NCI-H526 (cell line): ENCODE measurements at regions not wholly inside any gene's neighbourhood (a gene's known extent, or its start where the extent isn't known, plus 50 kb on each side); places are given as distances from the start of the nearest gene placed in this dataset.
"Not testable (repeated sequence)": the region's sequence is repeated elsewhere in the genome, so short reads cannot be mapped to it uniquely, and the experiment has no call there.

Experiments
- DNase-seq, 2 experiments: peaks; one replicate each; lab custom pipeline; 2025; lab: John Stamatoyannopoulos, UW

DNA sequence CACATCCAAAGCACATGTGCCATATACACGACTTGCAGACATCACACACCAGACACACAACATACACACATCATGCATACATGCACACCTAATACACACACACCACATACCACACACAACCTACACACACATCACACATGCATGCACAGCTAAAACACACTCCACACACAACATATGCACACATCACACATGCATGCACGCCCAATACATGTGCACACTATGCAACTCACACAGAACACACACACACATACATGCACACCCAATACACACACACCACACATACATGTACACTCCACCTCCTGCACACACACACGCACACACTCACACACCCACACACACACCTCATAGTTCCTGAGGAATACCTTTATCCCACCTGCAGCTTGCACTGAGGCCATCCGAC, 436.0 kb downstream of the MIAT start:
- no peak for DNase-seq

DNA sequence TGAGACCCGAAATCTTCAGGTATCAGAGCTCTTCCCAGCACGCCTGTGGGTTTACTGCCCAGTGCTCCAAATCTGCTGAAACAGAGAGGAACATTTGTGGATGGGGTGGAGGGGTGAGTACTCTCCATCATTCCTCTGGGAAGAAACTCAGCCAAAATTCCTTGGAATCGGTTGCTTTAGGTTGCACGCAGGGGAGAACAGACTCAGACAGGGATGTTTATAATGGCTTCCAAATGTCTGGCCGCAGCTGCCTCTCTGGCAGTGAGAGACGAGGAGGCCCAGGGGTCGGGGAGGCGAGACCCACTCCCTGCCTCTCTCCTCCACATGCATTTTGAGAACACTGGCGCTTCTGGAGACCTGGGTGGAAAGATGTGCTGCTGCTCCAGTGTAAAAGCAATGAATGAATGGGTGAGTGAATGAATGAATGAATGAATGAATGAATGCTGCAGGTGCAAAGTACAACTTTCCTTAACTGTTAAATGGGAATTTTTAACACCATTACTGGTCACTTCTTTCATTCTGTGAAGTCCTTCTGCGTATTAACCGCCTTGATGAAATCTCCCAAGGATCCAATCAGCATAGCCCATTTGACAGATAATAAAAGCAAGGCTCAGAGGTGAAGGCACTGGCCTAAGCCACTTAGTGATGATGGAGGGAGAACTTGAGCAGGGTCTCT, 437.4 kb downstream of the MIAT start:
- no peak for DNase-seq

DNA sequence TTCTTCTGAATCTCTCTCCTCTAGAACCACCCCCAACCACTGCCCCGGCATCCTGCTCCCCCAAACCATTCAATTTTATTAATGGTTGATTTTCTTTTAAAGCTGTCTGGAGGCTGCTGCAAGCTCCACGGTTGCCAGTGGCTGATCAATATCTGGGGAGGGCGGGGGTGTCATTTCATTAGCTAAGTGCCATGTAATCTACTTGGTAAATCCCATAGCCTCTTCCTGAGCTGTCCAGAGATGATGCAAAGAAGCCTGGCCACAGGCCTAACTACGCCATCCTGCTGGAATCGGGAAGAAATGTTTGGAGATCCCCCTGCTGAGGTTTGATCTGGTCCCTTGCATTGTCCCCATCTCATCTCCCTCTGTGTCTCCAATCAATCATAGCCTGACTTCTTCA, 440.1 kb downstream of the MIAT start:
- DNase-seq = no peak

DNA sequence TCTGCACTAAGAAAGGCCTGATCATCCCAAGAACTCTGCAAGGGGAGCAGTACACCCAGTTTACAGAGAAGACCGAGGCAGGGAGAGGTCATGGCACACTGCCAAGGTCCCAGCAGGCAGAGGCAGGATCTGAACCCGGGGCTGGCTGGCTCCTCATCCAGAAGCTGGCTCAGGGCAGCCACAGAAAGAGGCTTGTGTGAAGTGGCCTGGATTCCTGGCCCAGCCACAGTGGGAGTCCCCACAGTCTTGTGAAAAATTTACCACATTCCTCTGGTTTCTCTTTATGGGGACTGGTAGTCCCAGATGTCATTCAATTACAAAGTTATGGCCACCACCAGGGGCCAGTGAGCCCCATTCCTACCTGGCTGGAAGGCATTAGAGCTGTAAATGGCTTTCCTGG, 440.5 kb downstream of the MIAT start:
- DNase-seq = no peak

DNA sequence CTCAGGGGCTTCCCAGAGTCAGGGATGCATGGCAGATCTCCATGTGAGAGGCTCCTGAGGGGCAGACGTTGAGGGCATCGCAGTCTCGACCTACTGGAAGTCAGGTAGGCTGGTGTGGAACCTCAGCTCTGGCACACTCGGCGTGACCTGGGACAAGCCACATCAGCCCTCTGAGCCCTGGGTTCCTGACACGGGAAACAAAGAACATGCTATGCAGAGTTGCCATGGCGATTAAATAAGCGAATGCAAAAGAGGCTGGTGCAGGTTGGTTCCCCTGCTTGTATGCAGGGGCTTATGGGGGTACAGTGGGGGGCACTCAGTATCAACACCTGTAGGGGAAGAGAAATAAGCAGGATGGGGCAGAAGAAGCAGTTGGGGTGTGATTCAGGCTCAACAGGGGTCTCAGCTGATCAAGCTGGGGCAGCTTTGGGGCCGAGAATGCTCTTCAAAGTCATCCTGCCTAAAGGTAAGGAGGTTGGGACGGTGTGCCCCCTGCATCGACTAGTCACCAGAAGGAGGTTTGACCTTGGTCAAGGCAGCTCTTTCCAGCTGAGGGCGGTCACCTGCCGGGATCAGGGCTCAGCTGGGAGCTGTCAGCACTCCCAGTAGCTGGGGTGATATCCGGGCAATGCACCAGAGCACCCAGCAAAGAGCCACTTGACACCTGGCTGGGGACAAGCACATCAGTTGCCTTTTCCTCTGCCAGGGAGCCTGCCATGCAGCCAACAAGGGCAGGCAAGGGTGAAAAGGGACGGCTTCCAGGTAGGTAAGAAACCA, 442.7 kb downstream of the MIAT start:
- DNase-seq = peak in 1 of 2 experiments; percentile 51

DNA sequence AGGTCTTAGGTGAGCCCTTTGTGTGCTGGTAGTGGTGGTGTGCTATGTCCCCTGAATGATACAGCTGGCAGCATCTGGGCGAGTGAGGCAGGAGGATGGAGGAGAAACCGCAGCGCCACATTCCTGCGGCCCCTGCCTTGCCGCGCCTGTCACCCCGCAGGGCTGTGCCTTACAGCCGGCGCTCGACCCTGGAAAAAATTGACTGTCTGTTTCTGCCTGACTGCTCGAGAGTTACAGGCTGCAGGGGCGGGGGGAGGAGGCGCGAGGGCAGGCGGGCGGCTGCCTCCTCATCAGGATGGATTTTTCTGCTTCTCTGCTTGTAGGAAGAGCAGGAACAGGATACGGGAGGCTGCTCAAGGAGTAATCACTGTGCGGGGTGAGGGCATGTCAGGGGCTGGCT, 443.4 kb downstream of the MIAT start:
- peak; percentile 19 to 75 for DNase-seq

DNA sequence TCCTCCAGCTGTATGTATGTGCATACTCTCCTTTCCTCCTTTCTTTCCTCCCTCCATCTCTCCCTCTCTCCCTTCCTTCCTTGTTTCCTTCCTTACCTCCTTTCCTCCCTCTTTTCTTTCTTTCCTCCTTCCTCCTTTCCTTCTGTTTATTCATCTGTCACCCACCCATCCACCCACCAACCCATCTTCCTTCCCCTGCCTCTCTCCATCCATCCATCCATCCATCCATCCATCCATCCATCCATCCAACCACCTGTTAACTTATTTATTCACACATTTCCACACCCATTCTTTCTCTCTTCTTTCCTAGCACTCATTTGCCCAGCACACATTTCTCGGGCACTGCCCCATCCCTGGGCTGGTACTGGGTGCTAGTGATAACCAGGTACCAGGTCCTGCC, 443.9 kb downstream of the MIAT start:
- no peak for DNase-seq

DNA sequence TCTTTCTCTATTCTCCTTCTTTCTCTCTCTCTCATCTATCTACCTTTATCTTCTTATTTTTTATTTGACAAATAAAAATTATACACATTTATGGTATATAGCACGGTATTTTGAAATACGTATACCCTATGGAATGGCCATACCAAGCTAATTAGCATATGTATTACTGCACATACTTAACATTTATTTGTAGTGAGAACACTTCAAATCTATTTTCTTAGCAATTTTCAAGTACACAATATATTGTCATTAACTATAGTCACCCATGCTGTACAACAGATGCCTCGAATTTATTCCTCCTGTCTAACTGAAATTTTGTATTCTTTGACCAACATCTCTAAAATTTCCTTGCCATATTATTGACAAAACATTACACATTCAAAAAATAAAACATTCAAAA, 447.1 kb downstream of the MIAT start:
- no peak for DNase-seq

DNA sequence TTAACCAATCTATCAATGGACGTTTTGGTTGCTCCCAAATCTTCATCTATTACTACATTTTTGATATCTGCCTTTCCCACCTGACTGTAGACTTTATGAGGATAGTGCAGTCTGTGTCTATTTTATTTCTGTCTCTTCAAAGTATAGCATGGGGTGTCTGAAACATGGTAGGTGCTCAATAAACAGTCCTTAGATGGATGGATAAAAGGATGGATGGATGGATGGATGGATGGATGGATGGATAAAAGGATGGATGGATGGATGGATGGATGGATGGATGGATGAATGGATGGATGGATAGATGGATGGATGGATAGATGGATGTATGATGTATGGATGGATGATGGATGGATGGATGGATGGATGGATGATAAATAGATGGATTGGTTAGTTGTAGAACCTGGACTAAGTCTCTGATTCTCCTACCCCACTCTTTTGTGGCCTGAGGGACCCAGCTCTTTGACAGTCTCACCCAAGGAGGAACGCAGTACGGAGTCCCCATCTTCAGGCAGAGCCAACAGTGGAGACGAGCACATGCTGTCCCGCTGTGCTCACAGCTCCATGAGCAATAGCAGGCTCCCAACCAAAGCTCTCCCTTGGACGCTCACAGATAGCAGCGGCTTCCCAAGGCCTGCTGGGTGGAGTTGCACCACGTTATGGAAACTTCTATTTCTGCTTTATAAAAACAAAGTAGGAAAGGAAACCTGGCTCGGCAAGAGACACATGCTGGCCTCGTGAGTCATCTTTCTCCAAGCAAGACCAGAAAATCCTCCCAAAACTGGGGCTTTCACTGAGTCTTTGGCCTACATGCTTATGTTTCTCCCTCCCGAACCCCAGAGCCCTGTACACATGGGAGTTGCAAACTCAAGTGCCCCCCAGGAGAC, 448.0 kb downstream of the MIAT start:
- DNase-seq = no peak

DNA sequence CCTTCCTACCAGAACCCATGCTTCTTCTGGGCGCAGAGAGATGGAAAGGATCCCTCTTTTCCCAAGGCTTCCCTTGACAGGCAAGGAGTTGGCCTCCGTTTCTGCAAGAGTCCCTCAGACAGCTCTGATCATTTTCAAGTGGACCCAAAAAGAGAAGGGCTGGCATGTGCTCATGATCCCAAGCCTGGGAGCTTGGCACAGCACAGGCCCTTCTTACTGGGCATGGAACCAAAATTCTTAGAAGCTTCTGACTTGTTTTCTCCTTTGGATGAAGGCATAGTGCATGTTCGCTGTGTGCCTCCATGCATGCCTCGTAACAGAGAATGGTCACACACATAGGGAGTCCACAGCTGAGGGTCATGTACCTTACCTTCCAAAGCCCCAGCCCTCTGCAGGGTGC, 449.6 kb downstream of the MIAT start:
- no peak for DNase-seq

DNA sequence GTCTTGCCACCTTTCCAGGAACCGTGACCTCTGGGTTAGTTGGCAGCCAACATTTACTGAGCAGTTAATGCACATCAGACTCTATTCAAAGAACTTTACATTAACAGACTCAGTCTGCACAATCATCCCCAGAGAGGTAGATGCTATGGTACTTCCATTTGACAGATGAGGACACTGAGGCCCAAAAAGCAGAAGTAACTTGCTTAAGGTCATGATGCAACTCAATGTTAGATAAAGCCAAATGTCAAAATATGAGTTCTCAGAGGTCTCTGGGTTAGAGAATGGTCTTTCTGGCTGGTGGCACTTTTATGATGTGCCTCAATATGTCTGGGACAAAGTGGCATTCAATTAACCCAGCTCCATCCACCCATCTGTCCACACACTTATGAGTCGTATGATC, 450.0 kb downstream of the MIAT start:
- no peak for DNase-seq

DNA sequence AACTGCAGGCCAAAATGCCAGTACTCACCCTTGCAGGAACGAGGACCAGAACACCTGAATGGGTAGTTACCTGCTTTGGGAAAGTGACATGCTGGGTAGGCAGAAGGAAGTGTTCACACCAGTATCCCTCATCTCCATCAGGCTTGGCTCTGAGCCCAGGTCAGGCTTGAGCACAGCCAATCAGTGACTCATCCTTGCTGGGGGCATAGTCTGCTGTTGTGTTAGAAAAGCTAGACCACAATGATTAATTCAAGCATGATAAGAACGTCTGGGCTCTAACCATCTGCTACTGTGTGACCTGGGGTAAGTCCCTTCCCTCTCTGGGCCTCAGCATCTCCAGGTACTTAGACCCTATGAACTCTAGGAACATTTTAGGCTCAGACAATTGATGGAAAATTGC, 450.4 kb downstream of the MIAT start:
- no peak for DNase-seq

DNA sequence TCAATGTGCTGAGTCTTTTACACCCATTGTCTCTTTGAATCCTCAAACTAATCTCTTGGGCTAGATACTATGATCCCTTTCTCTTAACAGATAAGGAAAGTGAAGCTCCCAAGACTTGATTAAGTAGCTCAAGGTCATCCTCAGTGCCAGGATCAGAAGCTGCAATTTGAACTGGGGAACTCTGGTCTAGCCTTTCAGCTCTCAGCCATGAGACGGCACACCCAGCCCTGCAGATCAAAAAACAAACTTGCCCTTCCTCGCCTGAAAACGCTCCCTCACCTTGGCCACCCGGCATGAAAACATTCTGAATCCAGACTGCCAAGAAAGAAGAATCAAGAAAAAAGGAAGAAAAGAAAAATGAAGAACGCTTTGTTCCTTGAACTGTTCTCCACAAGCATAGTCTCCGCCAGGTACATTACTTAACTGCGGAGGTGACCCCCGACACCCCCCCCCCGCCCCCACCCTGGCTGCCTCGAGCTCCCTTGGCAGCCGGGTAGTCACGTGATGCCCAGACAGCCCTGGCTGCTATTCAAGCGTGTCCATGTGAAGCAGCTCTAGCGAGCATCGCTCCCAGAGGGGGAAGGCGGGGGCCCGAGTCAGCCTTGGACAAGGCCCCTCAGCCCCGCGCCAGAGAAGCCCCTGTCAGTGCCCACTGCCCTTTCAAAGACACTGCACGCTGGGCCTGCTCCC, 451.2 kb downstream of the MIAT start:
- peak in 1 of 2 experiments; percentile 21 for DNase-seq

DNA sequence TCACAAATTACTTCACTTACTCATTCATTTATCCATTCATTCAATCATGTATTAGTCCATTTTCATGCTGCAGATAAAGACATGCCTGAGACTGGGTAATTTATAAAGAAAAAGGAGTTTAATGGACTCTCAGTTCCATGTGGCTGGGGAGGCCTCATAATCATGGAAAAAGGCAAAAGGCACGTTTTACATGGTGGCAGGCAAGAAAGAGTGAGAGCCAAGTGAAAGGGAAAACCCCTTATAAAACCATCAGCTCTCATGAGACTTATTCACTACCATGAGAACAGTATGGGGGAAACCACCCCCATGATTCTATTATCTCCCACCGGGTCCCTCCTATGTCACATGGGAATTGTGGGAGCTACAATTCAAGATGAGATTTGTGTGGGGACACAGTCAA, 452.0 kb downstream of the MIAT start:
- DNase-seq = not testable (repeated sequence)

DNA sequence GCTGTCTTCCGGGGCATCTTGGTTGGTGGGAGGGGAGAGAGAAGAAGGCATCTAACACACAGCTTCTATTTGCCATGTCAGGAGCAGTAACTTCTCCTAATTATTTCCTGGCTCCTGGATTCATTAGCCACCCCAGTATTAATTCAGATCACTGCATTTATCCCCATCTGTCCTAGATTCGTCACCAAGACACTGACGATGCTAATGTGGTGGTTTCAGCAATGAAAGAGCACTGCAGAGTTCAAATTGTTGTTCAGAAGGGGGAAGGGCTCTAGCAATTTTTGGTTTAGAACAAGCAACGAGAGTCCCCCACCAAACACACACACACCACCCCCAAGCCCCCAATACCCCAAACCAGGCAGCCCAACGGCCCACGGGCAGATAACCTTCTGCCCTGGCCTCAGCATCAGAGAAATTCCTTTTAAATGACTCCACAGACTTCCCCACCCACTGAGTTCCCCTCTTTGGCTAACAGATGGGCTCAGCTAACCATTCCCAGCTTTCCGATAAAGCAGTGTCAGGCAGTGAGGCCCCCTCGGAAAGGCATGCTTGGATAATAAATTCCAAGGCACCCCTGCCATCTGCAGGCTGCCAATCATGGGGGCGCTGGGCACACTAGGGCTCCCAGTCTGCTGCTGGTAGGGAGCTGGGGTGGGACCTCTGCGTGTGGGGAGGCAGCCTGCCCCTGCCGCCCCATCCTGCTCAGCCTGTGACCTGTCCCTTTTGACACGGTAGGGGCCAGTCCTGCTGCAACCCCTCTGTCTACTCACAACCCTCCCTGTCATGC, 453.5 kb downstream of the MIAT start:
- no peak for DNase-seq

DNA sequence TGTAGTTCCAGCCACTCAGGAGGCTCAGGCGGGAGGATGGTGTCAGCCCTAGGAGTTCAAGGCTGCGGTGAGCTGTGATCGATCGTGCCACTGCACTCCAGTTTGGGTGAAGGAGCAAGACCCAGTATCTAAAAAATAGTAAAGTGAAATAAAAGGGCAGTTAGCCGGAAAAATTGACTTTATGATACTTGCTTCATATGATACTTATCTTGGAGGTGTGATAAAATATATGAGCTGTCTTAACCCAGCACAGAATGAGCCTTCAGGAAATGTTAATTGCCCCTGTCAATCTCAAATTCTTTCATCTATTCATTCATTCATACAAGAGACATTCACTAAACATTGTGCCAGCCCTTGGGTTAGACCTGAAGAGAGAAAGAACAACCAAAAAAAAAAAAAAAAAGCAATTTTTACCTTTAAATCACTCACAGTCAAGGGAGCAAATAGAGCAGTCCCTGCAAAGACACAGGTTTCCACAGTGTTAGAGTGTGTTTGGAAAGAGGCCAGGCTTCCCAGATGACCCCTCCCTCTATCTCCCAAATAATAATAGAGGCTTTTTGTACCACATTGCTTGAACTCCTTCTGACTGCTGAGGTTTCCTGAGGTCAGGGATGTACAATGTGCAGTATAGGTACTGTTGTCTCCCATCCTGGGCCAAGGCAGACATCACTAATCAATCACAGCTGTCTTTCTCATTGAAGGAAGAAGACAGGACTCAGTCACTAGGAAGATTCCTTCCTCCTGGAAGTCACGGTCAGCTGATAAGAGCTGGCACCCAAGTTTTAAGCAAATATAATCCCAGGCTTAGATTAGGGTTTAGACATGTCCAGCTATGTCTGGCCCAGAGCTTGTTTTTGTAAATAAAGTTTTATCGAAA, 454.6 kb downstream of the MIAT start:
- DNase-seq = no peak

DNA sequence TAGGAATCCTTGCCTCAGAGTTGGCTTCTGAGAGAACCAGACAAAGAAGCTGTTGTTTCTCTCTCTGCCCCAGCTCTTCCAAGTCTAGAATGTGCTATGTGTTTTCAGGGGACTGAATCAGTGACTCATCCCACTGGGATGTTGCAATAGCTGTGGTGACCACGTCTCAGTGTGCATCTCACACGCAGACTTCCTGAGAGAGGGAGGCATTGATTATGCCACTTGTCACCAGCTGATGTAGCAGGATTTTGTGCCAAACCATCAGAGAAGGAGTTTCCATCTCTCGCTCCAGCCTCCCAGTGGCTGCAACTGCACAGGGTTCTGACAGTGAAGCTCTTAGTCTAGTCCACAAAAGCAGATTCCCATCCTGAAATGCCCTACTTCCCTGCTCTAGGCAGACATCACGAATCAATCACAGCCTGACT, 455.8 kb downstream of the MIAT start:
- DNase-seq = no peak

DNA sequence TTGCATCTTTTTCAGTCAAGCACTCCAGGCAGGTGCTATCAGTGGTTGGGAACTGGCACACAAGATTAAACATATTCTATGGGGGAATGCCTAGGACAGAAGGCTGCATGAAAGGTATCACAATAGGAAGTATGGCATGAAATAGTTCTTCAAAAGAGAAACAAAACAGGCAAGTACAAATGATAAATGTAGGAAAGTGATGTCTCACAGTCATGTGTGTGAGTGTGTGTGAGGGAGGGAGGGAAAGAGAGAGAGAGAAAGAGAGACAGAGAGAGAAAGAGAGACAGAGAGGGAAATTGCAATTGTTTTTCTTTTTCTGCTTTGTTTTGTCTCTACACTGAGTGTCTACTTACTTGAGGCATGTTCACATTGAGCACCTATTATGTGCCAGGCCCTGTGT, 456.3 kb downstream of the MIAT start:
- DNase-seq = no peak

DNA sequence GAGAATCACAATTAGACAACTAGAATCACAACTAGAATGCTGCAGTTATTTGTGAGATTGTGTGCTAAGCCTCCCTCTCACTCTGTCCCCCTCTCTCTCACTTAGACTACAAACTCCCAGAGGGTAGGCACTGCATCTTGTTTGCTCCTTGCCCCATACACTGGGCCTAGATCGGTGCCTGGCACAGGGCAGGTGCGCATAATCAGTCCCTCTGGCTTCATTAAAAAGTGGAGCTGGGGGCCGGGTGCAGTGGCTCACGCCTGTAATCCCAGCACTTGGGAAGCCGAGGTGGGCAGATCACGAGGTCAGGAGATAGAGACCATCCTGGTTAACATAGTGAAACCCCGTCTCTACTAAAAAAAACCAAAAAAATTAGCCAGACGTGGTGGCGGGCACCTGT, 456.8 kb downstream of the MIAT start:
- DNase-seq = no peak

DNA sequence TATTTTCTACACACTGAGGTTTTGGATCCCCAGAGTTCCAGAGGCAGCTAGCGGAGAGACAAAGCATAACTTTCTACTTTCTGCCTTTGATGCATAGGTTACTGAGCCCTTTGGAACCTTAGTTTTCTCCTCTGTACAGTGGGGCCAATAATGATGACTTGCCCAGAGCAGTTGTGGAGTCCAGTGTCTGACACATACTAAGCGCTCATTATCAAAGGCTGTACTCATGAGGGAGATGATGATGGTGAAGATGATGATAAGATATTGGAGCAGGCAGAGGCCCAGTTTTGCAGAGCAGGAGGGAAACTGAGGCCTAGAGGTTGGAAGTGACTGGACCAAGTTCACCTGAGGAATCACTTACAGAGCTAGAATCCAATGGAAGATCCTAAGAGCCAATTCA, 458.0 kb downstream of the MIAT start:
- no peak for DNase-seq
